ENCODE measurements at regions not wholly inside any gene's neighbourhood (a gene's known extent, or its start where the extent isn't known, plus 50 kb on each side); places are given as distances from the start of the nearest gene placed in this dataset.

DNA sequence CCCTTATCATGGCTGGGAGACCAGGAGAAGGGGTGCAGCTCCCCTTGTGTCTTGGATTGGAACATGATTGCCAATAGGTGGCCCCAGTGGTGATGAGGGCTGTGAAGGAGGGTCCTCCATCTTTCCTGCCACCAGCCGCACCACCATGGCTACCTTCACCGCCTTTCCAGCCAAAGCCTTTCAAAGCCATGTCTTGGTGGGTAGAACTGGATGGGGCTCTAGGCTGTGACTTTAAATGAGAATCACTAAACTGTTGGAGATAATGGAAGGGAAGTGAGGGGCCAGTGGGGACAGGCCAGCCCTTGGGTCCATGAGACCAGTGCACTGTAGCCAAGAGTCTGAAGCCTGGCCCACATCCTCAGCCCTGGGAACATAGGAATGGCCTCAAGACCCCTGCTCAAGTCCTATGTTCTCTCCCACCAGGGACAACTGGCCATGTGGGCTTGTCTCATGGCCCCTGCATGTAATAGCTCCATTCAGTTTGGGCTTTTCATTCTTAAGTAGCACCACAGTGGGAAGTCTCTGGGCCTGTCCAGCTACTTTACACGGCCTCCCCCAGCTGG is 345.7 kb downstream of the DYSF start:
- Histone ChIP-seq H3K4me3 (replicated peaks in 1 of 3; ENCODE audit: insufficient read depth in 1 of 3, low read depth in 2 of 3, low read length in 3 of 3) (no peak overlapping the region), H3K27ac (ENCODE audit: extremely low read length, insufficient read depth, low read length) (no peak overlapping the region), H3K9ac (ENCODE audit: insufficient read depth, low read depth, low read length) (no peak overlapping the region), H3K27me3 (ENCODE audit: control insufficient read depth in 1 of 2, insufficient read depth in 2 of 2, low read length in 2 of 2) (peaks cover 0 to 25% of the 10 kb centered on the region in 2 experiments; a peak in 3 of 5 replicates), H3K4me1 (ENCODE audit: insufficient read depth, low read length) (no peaks in the 10 kb centered on the region), H3K4me2 (ENCODE audit: low read depth, low read length) (no peak overlapping the region), H3K9me3 (ENCODE audit: low read length) (no peaks in the 10 kb centered on the region), H3K79me2 (ENCODE audit: insufficient read depth, low read length) (no peaks in the 10 kb centered on the region), H3K36me3 (replicated peaks in 1 of 2; ENCODE audit: control insufficient read depth in 1 of 2, insufficient read depth in 2 of 2, low read length in 2 of 2) (no peaks in the 10 kb centered on the region), H4K20me1 (ENCODE audit: insufficient read depth, low read length) (peaks cover 4% of the 10 kb centered on the region; the same call in 1 of the 2 replicates), H2AFZ (ENCODE audit: low read length) (no peak overlapping the region)
- no peak for TF ChIP-seq ZNF629 (CRISPR knock-in tag; conservative IDR thresholded peaks at IDR 0.05)
- TF ChIP-seq, protein P1, sequence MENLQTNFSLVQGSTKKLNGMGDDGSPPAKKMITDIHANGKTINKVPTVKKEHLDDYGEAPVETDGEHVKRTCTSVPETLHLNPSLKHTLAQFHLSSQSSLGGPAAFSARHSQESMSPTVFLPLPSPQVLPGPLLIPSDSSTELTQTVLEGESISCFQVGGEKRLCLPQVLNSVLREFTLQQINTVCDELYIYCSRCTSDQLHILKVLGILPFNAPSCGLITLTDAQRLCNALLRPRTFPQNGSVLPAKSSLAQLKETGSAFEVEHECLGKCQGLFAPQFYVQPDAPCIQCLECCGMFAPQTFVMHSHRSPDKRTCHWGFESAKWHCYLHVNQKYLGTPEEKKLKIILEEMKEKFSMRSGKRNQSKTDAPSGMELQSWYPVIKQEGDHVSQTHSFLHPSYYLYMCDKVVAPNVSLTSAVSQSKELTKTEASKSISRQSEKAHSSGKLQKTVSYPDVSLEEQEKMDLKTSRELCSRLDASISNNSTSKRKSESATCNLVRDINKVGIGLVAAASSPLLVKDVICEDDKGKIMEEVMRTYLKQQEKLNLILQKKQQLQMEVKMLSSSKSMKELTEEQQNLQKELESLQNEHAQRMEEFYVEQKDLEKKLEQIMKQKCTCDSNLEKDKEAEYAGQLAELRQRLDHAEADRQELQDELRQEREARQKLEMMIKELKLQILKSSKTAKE (CRISPR knock-in tag; IDR thresholded peaks at IDR 0.05; ENCODE audit: borderline replicate concordance) = 0 out of 2 replicates have a peak, but pooled peaks have one; percentile 25
- in situ Hi-C loops (cut with HindIII; ENCODE audit: extremely low pct_ligation_motif_present, low pct_unique_long_range_greater_than_20kb) (no loop called here), intact Hi-C loops (cut with micrococcal nuclease; ENCODE audit: unreplicated experiment) (no loop called here)
- ATAC-seq = no peak
- ChIA-PET CTCF (ENCODE audit: low intra/inter-chr PET ratio, low total read pairs) (interaction anchor here (1.0 to 4.5 kb wide), 5 partner anchors 184 to 268 kb away, joined by 3 to 35 read pairs (median 16); no protein-coding TSS in a partner anchor), POLR2A (no interaction called here)
- no peak for FAIRE-seq
- BruUV-seq (replicated peaks) = no TSS peak
- DNase-seq (ENCODE audit: low spot score) = no peak
- 64% methylated on average over 3 of the region's 3 CpGs for WGBS (ENCODE audit: low lambda C conversion rate)

DNA sequence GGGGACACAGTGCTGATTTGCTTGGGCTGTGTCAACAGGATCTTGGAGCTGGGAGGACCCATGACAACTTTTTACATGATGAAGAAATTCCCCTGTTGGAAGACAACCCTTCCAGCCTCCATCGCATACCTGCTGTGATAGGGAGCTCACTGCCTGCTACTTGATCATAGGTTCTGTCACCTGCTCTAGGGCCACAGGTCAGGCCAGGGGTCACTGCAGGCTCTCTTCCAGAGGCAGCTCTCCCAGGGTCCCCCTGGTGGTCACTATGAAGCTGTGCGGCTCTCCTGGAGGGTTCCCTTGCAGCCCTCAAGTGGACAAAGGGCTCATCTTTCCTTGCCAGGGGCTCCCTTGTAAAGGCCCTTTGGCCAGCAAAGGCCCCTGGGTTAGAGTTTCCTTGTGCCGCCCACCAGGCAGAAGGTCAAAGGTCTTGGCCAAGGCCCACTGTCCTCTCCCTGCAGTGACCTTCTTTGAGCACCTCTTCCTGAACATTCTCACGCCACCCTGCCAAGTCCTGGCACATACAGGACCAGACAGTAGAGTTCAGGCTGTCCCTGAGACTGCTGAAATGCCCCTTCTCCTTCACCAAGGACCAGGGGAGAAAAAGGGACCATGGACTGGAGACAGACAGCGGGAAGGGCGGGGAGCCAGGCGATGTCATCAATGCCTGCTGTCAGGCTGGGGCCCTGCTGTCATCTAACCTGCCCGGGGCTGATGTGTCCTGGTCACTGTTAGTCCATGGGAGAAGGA is 345.1 kb downstream of the DYSF start:
- peaks cover 5% of the 10 kb centered on the region; the same call in 1 of the 2 replicates for H3K4me1 ChIP-seq (ENCODE audit: insufficient read depth, low read length)
- FAIRE-seq (peak; percentile 91), ATAC-seq (peak; percentile 92), DNase-seq (ENCODE audit: low spot score) (peak; percentile 61)
- in situ Hi-C loops (cut with HindIII; ENCODE audit: extremely low pct_ligation_motif_present, low pct_unique_long_range_greater_than_20kb) (no loop called here), intact Hi-C loops (cut with micrococcal nuclease; ENCODE audit: unreplicated experiment) (loop anchor here (1.0 kb wide), 2 partner anchors 188 to 253 kb away; no protein-coding TSS in a partner anchor)
- no peak overlapping the region for H3K4me3 ChIP-seq (replicated peaks in 1 of 3; ENCODE audit: insufficient read depth in 1 of 3, low read depth in 2 of 3, low read length in 3 of 3)
- BruUV-seq (replicated peaks) = no TSS peak
- peaks cover 0 to 31% of the 10 kb centered on the region in 2 experiments; a peak in 4 of 5 replicates for H3K27me3 ChIP-seq (ENCODE audit: control insufficient read depth in 1 of 2, insufficient read depth in 2 of 2, low read length in 2 of 2)
- H3K4me2 ChIP-seq (ENCODE audit: low read depth, low read length) = no peak overlapping the region
- no peaks in the 10 kb centered on the region for H3K36me3 ChIP-seq (replicated peaks in 1 of 2; ENCODE audit: control insufficient read depth in 1 of 2, insufficient read depth in 2 of 2, low read length in 2 of 2)
- H3K79me2 ChIP-seq (ENCODE audit: insufficient read depth, low read length) = no peaks in the 10 kb centered on the region
- ChIA-PET CTCF (ENCODE audit: low intra/inter-chr PET ratio, low total read pairs) (interaction anchor here (1.0 to 4.5 kb wide), 5 partner anchors 183 to 268 kb away, joined by 3 to 35 read pairs (median 16); no protein-coding TSS in a partner anchor), POLR2A (no interaction called here)
- no peak overlapping the region for H2AFZ ChIP-seq (ENCODE audit: low read length)
- H4K20me1 ChIP-seq (ENCODE audit: insufficient read depth, low read length) = peaks cover 4% of the 10 kb centered on the region; the same call in 1 of the 2 replicates
- H3K9me3 ChIP-seq (ENCODE audit: low read length) = no peaks in the 10 kb centered on the region
- no peak overlapping the region for H3K27ac ChIP-seq (ENCODE audit: extremely low read length, insufficient read depth, low read length)
- H3K9ac ChIP-seq (ENCODE audit: insufficient read depth, low read depth, low read length) = no peak overlapping the region
- 26% methylated on average over 6 of the region's 8 CpGs for WGBS (ENCODE audit: low lambda C conversion rate)
- TF ChIP-seq, protein P2, sequence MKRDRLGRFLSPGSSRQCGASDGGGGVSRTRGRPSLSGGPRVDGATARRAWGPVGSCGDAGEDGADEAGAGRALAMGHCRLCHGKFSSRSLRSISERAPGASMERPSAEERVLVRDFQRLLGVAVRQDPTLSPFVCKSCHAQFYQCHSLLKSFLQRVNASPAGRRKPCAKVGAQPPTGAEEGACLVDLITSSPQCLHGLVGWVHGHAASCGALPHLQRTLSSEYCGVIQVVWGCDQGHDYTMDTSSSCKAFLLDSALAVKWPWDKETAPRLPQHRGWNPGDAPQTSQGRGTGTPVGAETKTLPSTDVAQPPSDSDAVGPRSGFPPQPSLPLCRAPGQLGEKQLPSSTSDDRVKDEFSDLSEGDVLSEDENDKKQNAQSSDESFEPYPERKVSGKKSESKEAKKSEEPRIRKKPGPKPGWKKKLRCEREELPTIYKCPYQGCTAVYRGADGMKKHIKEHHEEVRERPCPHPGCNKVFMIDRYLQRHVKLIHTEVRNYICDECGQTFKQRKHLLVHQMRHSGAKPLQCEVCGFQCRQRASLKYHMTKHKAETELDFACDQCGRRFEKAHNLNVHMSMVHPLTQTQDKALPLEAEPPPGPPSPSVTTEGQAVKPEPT (CRISPR knock-in tag; IDR thresholded peaks at IDR 0.05; ENCODE audit: low read depth) = no peak
- TF ChIP-seq ZNF350 (CRISPR knock-in tag; IDR thresholded peaks at IDR 0.05; ENCODE audit: borderline replicate concordance, low read depth) = 0 out of 2 replicates have a peak, but pooled peaks have one; percentile 2
- TF ChIP-seq CHCHD3 (CRISPR knock-in tag; IDR thresholded peaks at IDR 0.05) = no peak
- TF ChIP-seq, protein P3, sequence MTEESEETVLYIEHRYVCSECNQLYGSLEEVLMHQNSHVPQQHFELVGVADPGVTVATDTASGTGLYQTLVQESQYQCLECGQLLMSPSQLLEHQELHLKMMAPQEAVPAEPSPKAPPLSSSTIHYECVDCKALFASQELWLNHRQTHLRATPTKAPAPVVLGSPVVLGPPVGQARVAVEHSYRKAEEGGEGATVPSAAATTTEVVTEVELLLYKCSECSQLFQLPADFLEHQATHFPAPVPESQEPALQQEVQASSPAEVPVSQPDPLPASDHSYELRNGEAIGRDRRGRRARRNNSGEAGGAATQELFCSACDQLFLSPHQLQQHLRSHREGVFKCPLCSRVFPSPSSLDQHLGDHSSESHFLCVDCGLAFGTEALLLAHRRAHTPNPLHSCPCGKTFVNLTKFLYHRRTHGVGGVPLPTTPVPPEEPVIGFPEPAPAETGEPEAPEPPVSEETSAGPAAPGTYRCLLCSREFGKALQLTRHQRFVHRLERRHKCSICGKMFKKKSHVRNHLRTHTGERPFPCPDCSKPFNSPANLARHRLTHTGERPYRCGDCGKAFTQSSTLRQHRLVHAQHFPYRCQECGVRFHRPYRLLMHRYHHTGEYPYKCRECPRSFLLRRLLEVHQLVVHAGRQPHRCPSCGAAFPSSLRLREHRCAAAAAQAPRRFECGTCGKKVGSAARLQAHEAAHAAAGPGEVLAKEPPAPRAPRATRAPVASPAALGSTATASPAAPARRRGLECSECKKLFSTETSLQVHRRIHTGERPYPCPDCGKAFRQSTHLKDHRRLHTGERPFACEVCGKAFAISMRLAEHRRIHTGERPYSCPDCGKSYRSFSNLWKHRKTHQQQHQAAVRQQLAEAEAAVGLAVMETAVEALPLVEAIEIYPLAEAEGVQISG (CRISPR knock-in tag; IDR thresholded peaks at IDR 0.05) = peak; percentile 43; the same call in 1 of the 2 replicates
- peak; percentile 36; the same call in 1 of the 2 replicates for TF ChIP-seq CBX5 (CRISPR knock-in tag; IDR thresholded peaks at IDR 0.05; ENCODE audit: borderline replicate concordance)

All from HepG2 (cell line).